ENCODE measurements at regions not wholly inside any gene's neighbourhood (a gene's known extent, or its start where the extent isn't known, plus 50 kb on each side); places are given as distances from the start of the nearest gene placed in this dataset.
"Not testable (repeated sequence)": the region's sequence is repeated elsewhere in the genome, so short reads cannot be mapped to it uniquely, and the experiment has no call there.

GRCh38 chr19:29054886-29055675, 157.9 kb downstream of the UQCRFS1 start:
- DNase-seq (ENCODE audit: low read depth), result no peak

- DNase-seq (ENCODE audit: low read depth), result no peak
These were observed 164.1 kb downstream of the UQCRFS1 start for GRCh38 chr19:29048873-29049272.

- no peak for DNase-seq (ENCODE audit: low read depth)
These were observed 167.2 kb downstream of the UQCRFS1 start for GRCh38 chr19:29045679-29046254.

- DNase-seq (ENCODE audit: low read depth), result no peak
These were observed 168.9 kb downstream of the UQCRFS1 start for GRCh38 chr19:29044037-29044436.

- no peak for DNase-seq (ENCODE audit: low read depth)
These were observed 170.5 kb downstream of the UQCRFS1 start for GRCh38 chr19:29042450-29042849.

- DNase-seq (ENCODE audit: low read depth), result no peak
These were observed 172.0 kb downstream of the UQCRFS1 start for GRCh38 chr19:29040951-29041350.

GRCh38 chr19:29040292-29040691, 172.7 kb downstream of the UQCRFS1 start:
- DNase-seq (ENCODE audit: low read depth), result no peak

- DNase-seq (ENCODE audit: low read depth), result not testable (repeated sequence)
These were observed 173.9 kb downstream of the UQCRFS1 start for GRCh38 chr19:29039036-29039435.

GRCh38 chr19:29031216-29031615, 181.7 kb downstream of the UQCRFS1 start:
- no peak for DNase-seq (ENCODE audit: low read depth)

- no peak for DNase-seq (ENCODE audit: low read depth)
These were observed 183.5 kb downstream of the UQCRFS1 start for GRCh38 chr19:29029268-29029958.

GRCh38 chr19:29022599-29022998, 190.4 kb downstream of the UQCRFS1 start:
- DNase-seq (ENCODE audit: low read depth), result no peak

- DNase-seq (ENCODE audit: low read depth), result no peak
These were observed 190.8 kb downstream of the UQCRFS1 start for GRCh38 chr19:29022165-29022564.

GRCh38 chr19:29021232-29021916, 191.6 kb downstream of the UQCRFS1 start:
- DNase-seq (ENCODE audit: low read depth), result no peak

GRCh38 chr19:29019403-29019802, 193.5 kb downstream of the UQCRFS1 start:
- no peak for DNase-seq (ENCODE audit: low read depth)

- DNase-seq (ENCODE audit: low read depth), result no peak
These were observed 194.4 kb downstream of the UQCRFS1 start for GRCh38 chr19:29018542-29018941.

GRCh38 chr19:29017788-29018187, 195.2 kb downstream of the UQCRFS1 start:
- DNase-seq (ENCODE audit: low read depth), result no peak

- DNase-seq (ENCODE audit: low read depth), result no peak
These were observed 195.8 kb downstream of the UQCRFS1 start for GRCh38 chr19:29016926-29017760.

- no peak for DNase-seq (ENCODE audit: low read depth)
These were observed 196.6 kb downstream of the UQCRFS1 start for GRCh38 chr19:29016353-29016752.

- no peak for DNase-seq (ENCODE audit: low read depth)
These were observed 197.4 kb downstream of the UQCRFS1 start for GRCh38 chr19:29015569-29015968.

GRCh38 chr19:29014857-29015436, 198.0 kb downstream of the UQCRFS1 start:
- DNase-seq (ENCODE audit: low read depth), result no peak

- DNase-seq (ENCODE audit: low read depth), result no peak
These were observed 199.0 kb downstream of the UQCRFS1 start for GRCh38 chr19:29013988-29014387.

Measured in fibroblast of gingiva (primary cell).